ENCODE measurements at regions not wholly inside any gene's neighbourhood (a gene's known extent, or its start where the extent isn't known, plus 50 kb on each side); places are given as distances from the start of the nearest gene placed in this dataset.

GRCh38 chr6:37766717-37767116, 52.8 kb upstream of the ZFAND3 start:
- ChIA-PET POLR2A (no interaction called here), CTCF (interaction anchor here (1.4 kb wide), 1 partner anchor 24 kb away, joined by 4 read pairs; no protein-coding TSS in a partner anchor)
- DNase-seq (ENCODE audit: extremely low spot score) = no peak
- TF ChIP-seq SUZ12 (IDR thresholded peaks at IDR 0.05) (no peak), PKNOX1 (IDR thresholded peaks at IDR 0.05) (no peak), LEF1 (IDR thresholded peaks at IDR 0.05; ENCODE audit: borderline replicate concordance) (no peak), HDGF (IDR thresholded peaks at IDR 0.05; ENCODE audit: borderline replicate concordance) (no peak), TARDBP (IDR thresholded peaks at IDR 0.05) (no peak), SP1 (IDR thresholded peaks at IDR 0.05) (no peak), CTBP1 (IDR thresholded peaks at IDR 0.05; ENCODE audit: borderline replicate concordance) (no peak), FOXM1 (IDR thresholded peaks at IDR 0.05; ENCODE audit: borderline replicate concordance) (no peak), ZNF384 (IDR thresholded peaks at IDR 0.05) (no peak), L3MBTL2 (conservative IDR thresholded peaks at IDR 0.05) (no peak), ARNT (IDR thresholded peaks at IDR 0.05) (no peak), FOXK2 (IDR thresholded peaks at IDR 0.05) (no peak), ELF4 (IDR thresholded peaks at IDR 0.05) (no peak), NFRKB (IDR thresholded peaks at IDR 0.05) (no peak), BHLHE40 (IDR thresholded peaks at IDR 0.05; ENCODE audit: borderline replicate concordance) (no peak), FOXA1 (IDR thresholded peaks at IDR 0.05) (no peak)

- POLR2A ChIA-PET = no interaction called here
- TF ChIP-seq LEF1 (IDR thresholded peaks at IDR 0.05; ENCODE audit: borderline replicate concordance) (no peak), HDGF (IDR thresholded peaks at IDR 0.05; ENCODE audit: borderline replicate concordance) (no peak)
- DNase-seq (ENCODE audit: extremely low spot score) = no peak
- CTCF ChIA-PET = no interaction called here
Observed at GRCh38 chr6:37765182-37765775, 54.2 kb upstream of the ZFAND3 start.

- CTCF ChIA-PET = no interaction called here
- POLR2A ChIA-PET = no interaction called here
- no peak for DNase-seq (ENCODE audit: extremely low spot score)
- TF ChIP-seq TARDBP (IDR thresholded peaks at IDR 0.05) (no peak), PKNOX1 (IDR thresholded peaks at IDR 0.05) (peak; percentile 62)
Observed at GRCh38 chr6:37763413-37763812, 56.1 kb upstream of the ZFAND3 start.

GRCh38 chr6:37762806-37763205, 56.7 kb upstream of the ZFAND3 start:
- ChIA-PET CTCF (interaction anchor here (0.8 kb wide), 1 partner anchor 28 kb away, joined by 3 read pairs; no protein-coding TSS in a partner anchor), POLR2A (no interaction called here)
- DNase-seq (ENCODE audit: extremely low spot score) = no peak
- no peak for TF ChIP-seq SP1 (IDR thresholded peaks at IDR 0.05)
- no peak for TF ChIP-seq ZNF384 (IDR thresholded peaks at IDR 0.05)
- no peak for TF ChIP-seq PKNOX1 (IDR thresholded peaks at IDR 0.05)
- TF ChIP-seq FOXA1 (IDR thresholded peaks at IDR 0.05) = no peak
- no peak for TF ChIP-seq LEF1 (IDR thresholded peaks at IDR 0.05; ENCODE audit: borderline replicate concordance)
- no peak for TF ChIP-seq L3MBTL2 (conservative IDR thresholded peaks at IDR 0.05)
- TF ChIP-seq NFRKB (IDR thresholded peaks at IDR 0.05) = no peak
- no peak for TF ChIP-seq CTBP1 (IDR thresholded peaks at IDR 0.05; ENCODE audit: borderline replicate concordance)
- no peak for TF ChIP-seq BHLHE40 (IDR thresholded peaks at IDR 0.05; ENCODE audit: borderline replicate concordance)
- no peak for TF ChIP-seq SUZ12 (IDR thresholded peaks at IDR 0.05)
- TF ChIP-seq HDGF (IDR thresholded peaks at IDR 0.05; ENCODE audit: borderline replicate concordance) = no peak

- no peak for DNase-seq (ENCODE audit: extremely low spot score)
- ChIA-PET CTCF (interaction anchor here (0.5 to 0.8 kb wide), 2 partner anchors 29 to 35 kb away, joined by 3 read pairs; no protein-coding TSS in a partner anchor), POLR2A (no interaction called here)
- TF ChIP-seq L3MBTL2 (conservative IDR thresholded peaks at IDR 0.05) (no peak), LEF1 (IDR thresholded peaks at IDR 0.05; ENCODE audit: borderline replicate concordance) (no peak), HDGF (IDR thresholded peaks at IDR 0.05; ENCODE audit: borderline replicate concordance) (no peak), TARDBP (IDR thresholded peaks at IDR 0.05) (no peak), BHLHE40 (IDR thresholded peaks at IDR 0.05; ENCODE audit: borderline replicate concordance) (no peak), CTBP1 (IDR thresholded peaks at IDR 0.05; ENCODE audit: borderline replicate concordance) (no peak), FOXA1 (IDR thresholded peaks at IDR 0.05) (no peak), ZNF384 (IDR thresholded peaks at IDR 0.05) (no peak), FOXK2 (IDR thresholded peaks at IDR 0.05) (no peak), NFRKB (IDR thresholded peaks at IDR 0.05) (no peak), ARNT (IDR thresholded peaks at IDR 0.05) (no peak), FOXM1 (IDR thresholded peaks at IDR 0.05; ENCODE audit: borderline replicate concordance) (no peak), ELF4 (IDR thresholded peaks at IDR 0.05) (no peak), PKNOX1 (IDR thresholded peaks at IDR 0.05) (no peak), SUZ12 (IDR thresholded peaks at IDR 0.05) (no peak), SP1 (IDR thresholded peaks at IDR 0.05) (no peak)
Observed at GRCh38 chr6:37761554-37762271, 57.8 kb upstream of the ZFAND3 start.

All from HEK293T (cell line).